HepG2 (cell line): ENCODE measurements at regions not wholly inside any gene's neighbourhood (a gene's known extent, or its start where the extent isn't known, plus 50 kb on each side); places are given as distances from the start of the nearest gene placed in this dataset.

Experiments used
- ATAC-seq: fragments of 200-7000 bp; cut with Tn5 transposase; 3 replicates; pipeline ENCODE4 v1.9.1; 2020; ENCODE audit warnings: mild to moderate bottlenecking, moderate library complexity
- BruUV-seq: library from RNA; stranded (reverse); fragments of 400-500 nt; replicated peaks from 2 replicates; lab custom pipeline; 2021; lab: Mats Ljungman, UMichigan
- CTCF ChIA-PET: fragments of 300-600 bp; formaldehyde crosslinking; extraction: SDS; loops from one replicate; lab custom pipeline; 2021; ENCODE audit warnings: low total read pairs, inconsistent platforms, low intra/inter-chr PET ratio; lab: Yijun Ruan, JAX
- POLR2A ChIA-PET: fragments of 350-600 bp; sonication (Branson Sonifier 250); formaldehyde crosslinking; loops from one replicate; lab custom pipeline; 2020; ENCODE audit warnings: antibody characterized with exemption, inconsistent platforms; lab: Yijun Ruan, JAX
- DNase-seq: peaks from one replicate; pipeline ENCODE4 v3.0.0-alpha.2; 2015; ENCODE audit warnings: low spot score
- FAIRE-seq: peaks from 3 replicates; lab custom pipeline; 2011; peaks lifted over from hg19 to GRCh38; lab: Jason Lieb, UNC
- H2AFZ ChIP-seq: one replicate; pipeline ENCODE4 v1.6.1; 2011; ENCODE audit warnings: low read length, inconsistent platforms
- H3K27ac ChIP-seq: fragments of 300-600 bp; 3 replicates; pipeline ENCODE4 v1.8.0; 2011; ENCODE audit warnings: mixed run types, mild to moderate bottlenecking, mixed read lengths, low read length, inconsistent platforms; ENCODE audit not compliant: insufficient read depth; ENCODE audit errors: extremely low read length
- H3K27me3 ChIP-seq, 2 experiments: fragments of 200-600 bp in 1 of 2; 2 replicates in 1 of 2; 3 replicates in 1 of 2; pipeline versions ENCODE4 v1.6.0 to v1.8.0; 2011; ENCODE audit warnings: low read length in 2 of 2, mild to moderate bottlenecking in 2 of 2, moderate library complexity in 2 of 2, inconsistent platforms in 1 of 2; ENCODE audit not compliant: insufficient read depth in 2 of 2, control insufficient read depth in 1 of 2
- H3K36me3 ChIP-seq, 2 experiments: fragments of 200-600 bp in 1 of 2; replicated peaks in 1 of 2; 2 replicates in 1 of 2; 3 replicates in 1 of 2; pipeline versions ENCODE4 v1.5.1 to v1.8.0; 2011; ENCODE audit warnings: low read length in 2 of 2, inconsistent platforms in 1 of 2; ENCODE audit not compliant: insufficient read depth in 2 of 2, control insufficient read depth in 1 of 2
- H3K4me1 ChIP-seq: 2 replicates; pipeline ENCODE4 v1.5.1; 2012; ENCODE audit warnings: low read length, inconsistent platforms; ENCODE audit not compliant: insufficient read depth
- H3K4me2 ChIP-seq: 2 replicates; pipeline ENCODE4 v1.6.0; 2011; ENCODE audit warnings: low read depth, low read length, inconsistent platforms
- H3K4me3 ChIP-seq, 3 experiments: fragments of 200-600 bp in 1 of 3; sonication (generic), shearing (Covaris generic) in 1 of 3; replicated peaks in 1 of 3; 2 replicates each; pipeline ENCODE4 v1.5.1; 2011 to 2016; ENCODE audit warnings: low read length in 3 of 3, inconsistent platforms in 2 of 3, low read depth in 2 of 3, mild to moderate bottlenecking in 2 of 3, control low read depth in 1 of 3, mixed read lengths in 1 of 3; ENCODE audit not compliant: insufficient read depth in 1 of 3
- H3K79me2 ChIP-seq: one replicate; pipeline ENCODE4 v1.6.1; 2011; ENCODE audit warnings: low read length, inconsistent platforms; ENCODE audit not compliant: insufficient read depth
- H3K9ac ChIP-seq: 2 replicates; pipeline ENCODE4 v1.6.0; 2011; ENCODE audit warnings: mild to moderate bottlenecking, low read depth, low read length, inconsistent platforms; ENCODE audit not compliant: insufficient read depth
- H3K9me3 ChIP-seq: 2 replicates; pipeline ENCODE4 v1.5.1; 2012; ENCODE audit warnings: mild to moderate bottlenecking, low read length
- H4K20me1 ChIP-seq: 2 replicates; pipeline ENCODE4 v1.6.0; 2011; ENCODE audit warnings: inconsistent platforms, mild to moderate bottlenecking, low read length, moderate library complexity; ENCODE audit not compliant: insufficient read depth
- ARHGAP35 ChIP-seq: sonication (generic); formaldehyde crosslinking; IDR thresholded peaks from 2 replicates; pipeline ENCODE4 v1.9.0; 2022; ENCODE audit warnings: mild to moderate bottlenecking, inconsistent platforms, moderate library complexity, missing genetic modification reagents, borderline replicate concordance
- BCLAF1 ChIP-seq: fragments of 450-650 bp; IDR thresholded peaks from 2 replicates; pipeline ENCODE4 v1.6.1; 2017; ENCODE audit warnings: mild to moderate bottlenecking
- ETV5 ChIP-seq: IDR thresholded peaks from 2 replicates; pipeline ENCODE4 v1.6.1; 2018; ENCODE audit warnings: missing biosample characterization, missing genetic modification reagents, inconsistent platforms, borderline replicate concordance
- MTA1 ChIP-seq: sonication (generic); formaldehyde crosslinking; IDR thresholded peaks from 2 replicates; pipeline ENCODE4 v1.4.0; 2020; ENCODE audit warnings: missing genetic modification reagents, mild to moderate bottlenecking, borderline replicate concordance
- NR0B2 ChIP-seq: sonication (generic); formaldehyde crosslinking; IDR thresholded peaks from 2 replicates; pipeline ENCODE4 v1.4.0; 2020; ENCODE audit warnings: mild to moderate bottlenecking, missing genetic modification reagents
- TFDP1 ChIP-seq: IDR thresholded peaks from 2 replicates; pipeline ENCODE4 v1.6.1; 2016; ENCODE audit warnings: missing compliant biosample characterization, missing genetic modification reagents, borderline replicate concordance
- TOE1 ChIP-seq: sonication (generic); formaldehyde crosslinking; IDR thresholded peaks from 2 replicates; pipeline ENCODE4 v1.4.0; 2020; ENCODE audit warnings: mild to moderate bottlenecking, missing genetic modification reagents
- YY1 ChIP-seq: IDR thresholded peaks from 2 replicates; pipeline ENCODE4 v1.6.1; 2011; ENCODE audit warnings: low read length, low read depth, moderate library complexity, mild to moderate bottlenecking; ENCODE audit not compliant: insufficient read depth, insufficient replicate concordance
- ZBTB34 ChIP-seq: sonication (generic); formaldehyde crosslinking; IDR thresholded peaks from 2 replicates; pipeline ENCODE4 v1.8.0; 2022; ENCODE audit warnings: mild to moderate bottlenecking, missing genetic modification reagents
- ZNF20 ChIP-seq: sonication (generic); formaldehyde crosslinking; IDR thresholded peaks from 2 replicates; pipeline ENCODE4 v1.4.0; 2020; ENCODE audit warnings: mild to moderate bottlenecking, moderate library complexity, missing genetic modification reagents
- ZNF232 ChIP-seq: sonication (generic); formaldehyde crosslinking; IDR thresholded peaks from 2 replicates; pipeline ENCODE4 v1.4.0; 2020; ENCODE audit warnings: missing genetic modification reagents, borderline replicate concordance
- ZNF557 ChIP-seq: sonication (generic); formaldehyde crosslinking; IDR thresholded peaks from 2 replicates; pipeline ENCODE4 v1.4.0; 2020; ENCODE audit warnings: missing genetic modification reagents
- ZNF770 ChIP-seq: sonication (generic); formaldehyde crosslinking; IDR thresholded peaks from 2 replicates; pipeline ENCODE4 v1.5.0; 2020; ENCODE audit warnings: mild to moderate bottlenecking, missing genetic modification reagents
- ZNF781 ChIP-seq: sonication (generic); formaldehyde crosslinking; IDR thresholded peaks from 2 replicates; pipeline ENCODE4 v1.5.1; 2020; ENCODE audit warnings: borderline replicate concordance, mild to moderate bottlenecking, missing genetic modification reagents; ENCODE audit errors: not compliant biosample characterization
- ZSCAN29 ChIP-seq: sonication (generic); formaldehyde crosslinking; conservative IDR thresholded peaks from 2 replicates; pipeline ENCODE4 v1.4.0; 2020; ENCODE audit warnings: mild to moderate bottlenecking, missing genetic modification reagents
- WGBS: methylation state at CpG from one replicate; pipeline ENCODE4 v1.1.6; 2017; ENCODE audit warnings: low lambda C conversion rate; 5-methylcytosine and 5-hydroxymethylcytosine counted together
- in situ Hi-C: cut with HindIII; loops from 2 replicates; pipeline ENCODE4 v1.10.0; 2017; ENCODE audit warnings: low pct_unique_long_range_greater_than_20kb; ENCODE audit not compliant: extremely low pct_ligation_motif_present
- intact Hi-C: fragments of 100-400 bp; cut with micrococcal nuclease; formaldehyde crosslinking; loops from one replicate; pipeline ENCODE4 v1.10.0; 2022; ENCODE audit not compliant: unreplicated experiment

GRCh38 chr12:87112571-87113345, 856.6 kb upstream of the MGAT4C start:
- no peak overlapping the region for H3K4me3 ChIP-seq
- H3K9me3 ChIP-seq: peaks cover 29% of the 10 kb centered on the region
- POLR2A ChIA-PET: no interaction called here
- H3K4me1 ChIP-seq: no peaks in the 10 kb centered on the region
- H3K9ac ChIP-seq: no peak overlapping the region
- H3K79me2 ChIP-seq: no peaks in the 10 kb centered on the region
- CTCF ChIA-PET: no interaction called here
- intact Hi-C loops: no loop called here
- DNase-seq (no peak), FAIRE-seq (no peak), ATAC-seq (no peak)
- no peak overlapping the region for H2AFZ ChIP-seq
- no peaks in the 10 kb centered on the region for H3K36me3 ChIP-seq
- no peak overlapping the region for H3K27ac ChIP-seq
- no peaks in the 10 kb centered on the region for H4K20me1 ChIP-seq
- 15% methylated on average over 3 of the region's 3 CpGs for WGBS
- H3K4me2 ChIP-seq: no peak overlapping the region
- no TSS peak for BruUV-seq
- in situ Hi-C loops: no loop called here
- H3K27me3 ChIP-seq: no peaks in the 10 kb centered on the region
- no peak for TF ChIP-seq ZBTB34
- TF ChIP-seq ZNF20: no peak
- no peak for TF ChIP-seq ZNF557 (CRISPR knock-in tag)
- no peak for TF ChIP-seq TFDP1
- TF ChIP-seq ZNF232 (CRISPR knock-in tag): no peak
- TF ChIP-seq ETV5 (CRISPR knock-in tag): no peak
- TF ChIP-seq ZSCAN29 (CRISPR knock-in tag): no peak
- TF ChIP-seq YY1: no peak
- no peak for TF ChIP-seq BCLAF1
- no peak for TF ChIP-seq MTA1 (CRISPR knock-in tag)
- TF ChIP-seq ARHGAP35 (CRISPR knock-in tag): no peak
- TF ChIP-seq NR0B2 (CRISPR knock-in tag): no peak
- TF ChIP-seq TOE1 (CRISPR knock-in tag): no peak
- no peak for TF ChIP-seq ZNF770
- no peak for TF ChIP-seq ZNF781 (CRISPR knock-in tag)
